ENCODE measurements at regions not wholly inside any gene's neighbourhood (a gene's known extent, or its start where the extent isn't known, plus 50 kb on each side); places are given as distances from the start of the nearest gene placed in this dataset.

- no peak overlapping the region for H3K27ac ChIP-seq
- H3K27me3 ChIP-seq (ENCODE audit: insufficient read depth, low read depth, severe bottlenecking) = peaks cover 82% of the 10 kb centered on the region
- TF ChIP-seq CTCF (IDR thresholded peaks at IDR 0.05; ENCODE audit: low read depth, low read length) = no peak
- no peak overlapping the region for H3K4me3 ChIP-seq (ENCODE audit: low read depth, low read length)
- no peaks in the 10 kb centered on the region for H3K36me3 ChIP-seq
- DNase-seq = no peak
- H3K9me3 ChIP-seq (ENCODE audit: severe bottlenecking) = no peaks in the 10 kb centered on the region
These were observed 94.5 kb downstream of the RDH14 start for GRCh38 chr2:18465979-18466378.

GRCh38 chr2:18464913-18465312 lies 95.5 kb downstream of the RDH14 start:
- Histone ChIP-seq H3K9me3 (ENCODE audit: severe bottlenecking) (no peaks in the 10 kb centered on the region), H3K27me3 (ENCODE audit: insufficient read depth, low read depth, severe bottlenecking) (peaks cover 77% of the 10 kb centered on the region), H3K36me3 (no peaks in the 10 kb centered on the region), H3K4me3 (ENCODE audit: low read depth, low read length) (no peak overlapping the region), H3K27ac (no peak overlapping the region)
- TF ChIP-seq CTCF (IDR thresholded peaks at IDR 0.05; ENCODE audit: low read depth, low read length) = no peak
- DNase-seq = no peak

GRCh38 chr2:18456026-18456425 lies 104.4 kb downstream of the RDH14 start:
- Histone ChIP-seq H3K36me3 (no peaks in the 10 kb centered on the region), H3K27ac (no peak overlapping the region), H3K27me3 (ENCODE audit: insufficient read depth, low read depth, severe bottlenecking) (peaks cover 67% of the 10 kb centered on the region), H3K9me3 (ENCODE audit: severe bottlenecking) (peaks cover 5% of the 10 kb centered on the region), H3K4me3 (ENCODE audit: low read depth, low read length) (no peak overlapping the region)
- DNase-seq = no peak
- TF ChIP-seq CTCF (IDR thresholded peaks at IDR 0.05; ENCODE audit: low read depth, low read length) = no peak

GRCh38 chr2:18455236-18455862 lies 105.1 kb downstream of the RDH14 start:
- Histone ChIP-seq H3K36me3 (no peaks in the 10 kb centered on the region), H3K9me3 (ENCODE audit: severe bottlenecking) (peaks cover 5% of the 10 kb centered on the region), H3K27me3 (ENCODE audit: insufficient read depth, low read depth, severe bottlenecking) (peaks cover 71% of the 10 kb centered on the region), H3K4me3 (ENCODE audit: low read depth, low read length) (no peak overlapping the region), H3K27ac (no peak overlapping the region)
- peak; percentile 39 for DNase-seq
- TF ChIP-seq CTCF (IDR thresholded peaks at IDR 0.05; ENCODE audit: low read depth, low read length) = peak; percentile 43; the same call in 1 of the 2 replicates

- no peak for DNase-seq
- no peak for TF ChIP-seq CTCF (IDR thresholded peaks at IDR 0.05; ENCODE audit: low read depth, low read length)
- H3K36me3 ChIP-seq = no peaks in the 10 kb centered on the region
- H3K9me3 ChIP-seq (ENCODE audit: severe bottlenecking) = peaks cover 5% of the 10 kb centered on the region
- no peak overlapping the region for H3K4me3 ChIP-seq (ENCODE audit: low read depth, low read length)
- peaks cover 74% of the 10 kb centered on the region for H3K27me3 ChIP-seq (ENCODE audit: insufficient read depth, low read depth, severe bottlenecking)
- no peak overlapping the region for H3K27ac ChIP-seq
These were observed 105.7 kb downstream of the RDH14 start for GRCh38 chr2:18454692-18455235.

- H3K9me3 ChIP-seq (ENCODE audit: severe bottlenecking) = no peaks in the 10 kb centered on the region
- H3K27me3 ChIP-seq (ENCODE audit: insufficient read depth, low read depth, severe bottlenecking) = peaks cover 84% of the 10 kb centered on the region
- H3K4me3 ChIP-seq (ENCODE audit: low read depth, low read length) = no peak overlapping the region
- no peak overlapping the region for H3K27ac ChIP-seq
- no peak for DNase-seq
- no peak for TF ChIP-seq CTCF (IDR thresholded peaks at IDR 0.05; ENCODE audit: low read depth, low read length)
- H3K36me3 ChIP-seq = no peaks in the 10 kb centered on the region
These were observed 113.7 kb downstream of the RDH14 start for GRCh38 chr2:18446715-18447114.

All from WERI-Rb-1 (cell line).